ENCODE measurements at regions not wholly inside any gene's neighbourhood (a gene's known extent, or its start where the extent isn't known, plus 50 kb on each side); places are given as distances from the start of the nearest gene placed in this dataset.

DNA sequence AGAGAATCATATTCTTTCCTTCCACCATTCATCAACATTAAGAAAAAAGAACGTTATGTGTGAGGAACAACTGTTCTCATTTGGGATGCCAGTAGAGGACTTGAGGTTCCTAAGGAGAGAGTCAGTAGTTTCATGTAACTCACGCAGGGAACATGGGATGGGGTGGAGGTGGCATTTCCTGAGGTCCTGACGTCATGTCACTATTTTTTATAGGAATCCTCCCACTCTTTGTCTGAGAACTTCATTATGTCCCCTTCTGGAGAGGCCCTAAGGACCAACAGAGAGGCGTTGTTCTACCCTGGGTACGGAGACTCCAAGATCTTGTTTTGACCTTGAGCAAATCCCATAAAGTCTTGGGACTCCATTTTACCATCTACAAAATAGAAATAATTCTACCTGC is 211.7 kb upstream of the SOX9 start:
- TF ChIP-seq, protein P1, sequence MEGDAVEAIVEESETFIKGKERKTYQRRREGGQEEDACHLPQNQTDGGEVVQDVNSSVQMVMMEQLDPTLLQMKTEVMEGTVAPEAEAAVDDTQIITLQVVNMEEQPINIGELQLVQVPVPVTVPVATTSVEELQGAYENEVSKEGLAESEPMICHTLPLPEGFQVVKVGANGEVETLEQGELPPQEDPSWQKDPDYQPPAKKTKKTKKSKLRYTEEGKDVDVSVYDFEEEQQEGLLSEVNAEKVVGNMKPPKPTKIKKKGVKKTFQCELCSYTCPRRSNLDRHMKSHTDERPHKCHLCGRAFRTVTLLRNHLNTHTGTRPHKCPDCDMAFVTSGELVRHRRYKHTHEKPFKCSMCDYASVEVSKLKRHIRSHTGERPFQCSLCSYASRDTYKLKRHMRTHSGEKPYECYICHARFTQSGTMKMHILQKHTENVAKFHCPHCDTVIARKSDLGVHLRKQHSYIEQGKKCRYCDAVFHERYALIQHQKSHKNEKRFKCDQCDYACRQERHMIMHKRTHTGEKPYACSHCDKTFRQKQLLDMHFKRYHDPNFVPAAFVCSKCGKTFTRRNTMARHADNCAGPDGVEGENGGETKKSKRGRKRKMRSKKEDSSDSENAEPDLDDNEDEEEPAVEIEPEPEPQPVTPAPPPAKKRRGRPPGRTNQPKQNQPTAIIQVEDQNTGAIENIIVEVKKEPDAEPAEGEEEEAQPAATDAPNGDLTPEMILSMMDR (IDR thresholded peaks at IDR 0.05), result no peak
- no peak for TF ChIP-seq POLR2A (IDR thresholded peaks at IDR 0.05)

Data from Peyer's patch (tissue), 4 donors.